GM18526 (cell line): ENCODE measurements at regions not wholly inside any gene's neighbourhood (a gene's known extent, or its start where the extent isn't known, plus 50 kb on each side); places are given as distances from the start of the nearest gene placed in this dataset.

Experiments used
- POLR2A ChIP-seq: IDR thresholded peaks from 3 replicates; pipeline ENCODE4 v1.6.1; 2011; ENCODE audit not compliant: insufficient read length; ENCODE audit errors: extremely low read depth

- TF ChIP-seq POLR2A = no peak
Measured at GRCh38 chr6:27775796-27776184, 136.4 kb downstream of the OR2B2 start.

DNA sequence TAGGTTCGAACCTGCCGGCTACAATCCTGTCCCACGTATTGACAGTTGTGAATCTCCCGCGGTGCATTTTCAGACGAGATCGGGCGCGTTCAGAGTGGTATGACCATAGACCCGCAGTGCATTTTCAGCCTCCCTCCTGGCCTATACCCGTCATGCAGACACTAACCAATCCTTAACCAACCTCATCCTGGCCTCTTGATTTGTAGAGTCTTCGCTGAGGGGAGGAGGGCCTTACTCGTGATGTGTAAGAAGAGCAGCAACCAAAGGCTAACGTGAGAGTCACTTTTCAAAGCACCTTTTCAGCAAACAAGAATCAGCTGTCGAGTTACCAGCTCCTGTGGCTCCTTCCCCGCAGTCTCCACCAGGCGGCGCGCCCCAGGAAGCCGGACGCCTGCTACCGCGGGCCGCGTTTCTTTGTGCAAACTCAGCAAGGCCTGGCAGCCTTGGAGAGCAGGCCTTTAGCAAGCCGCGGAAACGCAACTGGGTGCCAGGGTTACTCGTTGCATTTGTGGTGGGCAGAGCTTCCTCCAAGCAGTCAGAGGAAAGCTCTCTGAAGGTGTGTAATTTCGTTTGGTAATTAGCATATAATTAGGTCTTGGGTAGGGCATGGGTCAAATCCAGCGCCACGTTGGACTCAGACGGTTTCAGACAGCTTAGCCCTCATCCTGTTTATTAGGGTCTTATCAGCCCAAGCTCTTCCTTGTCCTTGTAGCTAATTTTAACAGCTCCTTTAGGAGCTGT is 139.8 kb downstream of the OR2B2 start:
- no peak for TF ChIP-seq POLR2A

- no peak for TF ChIP-seq POLR2A
Measured at GRCh38 chr6:27771235-27771634, 141.0 kb downstream of the OR2B2 start.

- no peak for TF ChIP-seq POLR2A
Measured at GRCh38 chr6:27770724-27771123, 141.5 kb downstream of the OR2B2 start.

- TF ChIP-seq POLR2A = no peak
Measured at GRCh38 chr6:27768556-27768955, 143.6 kb downstream of the OR2B2 start.

GRCh38 chr6:27767851-27768250 is 144.3 kb downstream of the OR2B2 start:
- no peak for TF ChIP-seq POLR2A

GRCh38 chr6:27766405-27766804 is 145.8 kb downstream of the OR2B2 start:
- TF ChIP-seq POLR2A = no peak

DNA sequence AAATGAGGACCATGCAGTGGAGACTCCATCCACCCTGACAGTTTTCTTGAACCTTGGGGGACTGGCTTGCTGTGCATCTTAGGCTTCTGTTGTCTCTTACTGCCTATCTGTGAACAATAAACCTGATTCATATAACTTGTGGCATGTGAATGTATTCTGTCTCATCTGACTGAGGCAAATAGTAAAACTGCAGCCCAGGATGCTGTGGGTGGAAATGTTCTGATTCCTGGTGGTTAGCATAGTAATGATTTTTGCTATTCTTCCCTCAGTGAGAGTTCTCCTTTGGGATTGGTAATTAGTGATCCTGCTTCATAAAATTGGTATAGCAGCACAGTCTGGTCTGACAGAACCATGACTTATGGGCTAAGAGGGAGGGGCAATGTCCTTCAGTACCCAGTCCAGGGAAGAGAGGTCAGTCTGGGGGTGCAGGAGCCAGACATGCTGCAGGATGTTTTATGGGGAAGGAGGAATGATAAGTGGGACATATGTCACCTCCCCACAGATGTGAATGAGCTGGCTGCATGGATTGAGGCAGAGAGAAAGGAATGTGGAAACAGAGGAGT is 147.1 kb downstream of the OR2B2 start:
- no peak for TF ChIP-seq POLR2A

DNA sequence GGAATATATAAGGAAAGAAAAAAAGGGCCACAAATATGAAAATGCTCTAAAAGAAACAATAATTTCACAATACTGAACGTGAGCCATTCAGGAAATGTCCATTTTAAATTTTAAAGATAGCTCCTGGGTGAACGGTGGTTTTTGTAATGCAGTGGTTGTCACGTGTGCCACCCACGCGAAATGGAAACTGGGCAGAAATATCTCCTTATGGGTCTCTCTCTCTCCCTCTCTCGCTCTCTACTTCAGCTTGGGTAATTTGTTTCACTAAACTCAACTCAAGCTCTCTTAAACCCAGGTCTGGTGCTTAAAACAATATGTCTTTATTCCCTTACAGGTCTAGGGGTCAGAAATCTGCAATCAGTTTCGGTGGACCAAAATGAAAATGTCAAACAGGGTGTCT is 150.8 kb downstream of the OR2B2 start:
- no peak for TF ChIP-seq POLR2A

- TF ChIP-seq POLR2A = no peak
Measured at GRCh38 chr6:27760464-27760863, 151.7 kb downstream of the OR2B2 start.

GRCh38 chr6:27759930-27760329 is 152.3 kb downstream of the OR2B2 start:
- TF ChIP-seq POLR2A = no peak

DNA sequence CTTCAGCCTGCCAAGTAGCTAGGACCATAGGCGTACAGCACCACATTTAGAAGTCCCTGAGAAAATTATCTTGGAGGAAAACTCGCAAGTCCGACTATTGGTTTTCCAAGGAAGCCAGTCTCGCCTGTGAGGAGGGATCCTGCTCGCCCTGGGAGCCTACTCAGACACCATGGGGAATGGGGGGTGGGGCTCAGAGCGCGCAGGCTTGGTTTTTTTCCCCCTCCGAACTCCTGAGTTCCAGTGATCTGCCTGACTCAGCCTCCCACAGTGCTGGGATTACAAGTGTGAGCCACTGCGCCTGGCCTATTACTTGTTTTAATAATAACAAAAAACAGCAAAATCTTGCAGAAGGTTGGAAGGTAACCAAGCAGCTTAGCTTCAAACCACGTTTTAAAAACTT is 153.7 kb downstream of the OR2B2 start:
- TF ChIP-seq POLR2A = no peak

GRCh38 chr6:27757307-27757706 is 154.9 kb downstream of the OR2B2 start:
- peak; percentile 66 for TF ChIP-seq POLR2A

DNA sequence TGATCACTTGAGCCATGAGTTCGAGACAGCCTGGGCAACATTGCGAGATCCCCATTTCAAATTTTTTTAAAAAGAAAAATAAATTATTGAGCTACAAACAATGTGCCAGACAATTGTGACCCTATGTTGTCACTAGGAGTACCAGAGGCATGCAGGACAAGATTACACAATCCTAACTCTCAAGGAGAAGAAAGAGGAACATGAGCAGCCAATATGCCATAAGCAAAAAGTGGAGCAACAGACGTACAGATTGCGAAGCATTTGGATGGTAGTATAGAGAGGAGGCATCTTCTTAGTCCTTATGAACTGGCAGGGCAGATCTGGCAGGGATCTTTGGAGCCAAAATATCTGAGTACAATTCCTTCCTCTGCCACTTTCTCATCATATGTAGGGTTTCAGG is 156.4 kb downstream of the OR2B2 start:
- no peak for TF ChIP-seq POLR2A

DNA sequence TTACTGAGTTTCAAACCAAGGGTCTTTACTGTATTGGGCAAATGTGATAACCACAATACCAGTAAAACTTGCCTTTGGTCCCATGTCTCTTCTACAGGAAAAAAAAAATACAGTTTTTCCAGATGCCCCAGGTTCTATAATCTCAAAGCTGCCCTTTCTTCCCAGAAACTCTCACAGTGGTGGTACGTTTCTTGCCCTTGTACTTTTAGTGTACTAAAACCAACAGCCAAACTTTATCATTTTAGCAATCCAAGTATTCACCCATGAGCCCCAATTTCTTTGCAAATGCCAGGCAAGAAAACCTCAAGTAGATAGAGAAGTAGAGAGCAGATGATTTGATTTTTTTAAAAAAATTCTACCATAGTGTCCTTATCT is 157.8 kb downstream of the OR2B2 start:
- TF ChIP-seq POLR2A = no peak

- no peak for TF ChIP-seq POLR2A
Measured at GRCh38 chr6:27753668-27754407, 158.4 kb downstream of the OR2B2 start.
